ENCODE measurements at regions not wholly inside any gene's neighbourhood (a gene's known extent, or its start where the extent isn't known, plus 50 kb on each side); places are given as distances from the start of the nearest gene placed in this dataset.

DNA sequence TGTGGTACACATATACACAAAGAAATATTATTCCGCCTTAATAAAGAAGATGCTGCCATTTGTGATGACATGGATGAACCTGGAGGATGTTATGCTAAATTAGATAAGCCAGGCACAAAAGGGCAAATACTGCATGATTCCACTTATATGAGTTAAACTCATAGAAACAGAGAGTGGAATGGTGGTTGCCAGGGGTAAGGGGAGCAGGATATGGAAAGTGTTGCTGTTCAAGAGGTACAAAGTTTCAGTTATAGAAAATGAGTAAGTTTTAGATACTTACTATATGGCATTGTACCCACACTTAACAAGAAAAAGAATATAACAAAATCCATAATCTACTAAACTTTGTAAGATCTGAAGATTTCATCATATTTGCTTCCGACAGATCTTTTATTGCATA is 252.2 kb downstream of the SYK start:
- no peaks in the 10 kb centered on the region for H3K9me3 ChIP-seq
- no peaks in the 10 kb centered on the region for H3K36me3 ChIP-seq
- H3K27ac ChIP-seq, result no peak overlapping the region
- no peak overlapping the region for H3K4me3 ChIP-seq
- DNase-seq (ENCODE audit: low spot score in 2 of 2), result no peak
- TF ChIP-seq EP300 (IDR thresholded peaks at IDR 0.05), result no peak
- TF ChIP-seq, protein P1, sequence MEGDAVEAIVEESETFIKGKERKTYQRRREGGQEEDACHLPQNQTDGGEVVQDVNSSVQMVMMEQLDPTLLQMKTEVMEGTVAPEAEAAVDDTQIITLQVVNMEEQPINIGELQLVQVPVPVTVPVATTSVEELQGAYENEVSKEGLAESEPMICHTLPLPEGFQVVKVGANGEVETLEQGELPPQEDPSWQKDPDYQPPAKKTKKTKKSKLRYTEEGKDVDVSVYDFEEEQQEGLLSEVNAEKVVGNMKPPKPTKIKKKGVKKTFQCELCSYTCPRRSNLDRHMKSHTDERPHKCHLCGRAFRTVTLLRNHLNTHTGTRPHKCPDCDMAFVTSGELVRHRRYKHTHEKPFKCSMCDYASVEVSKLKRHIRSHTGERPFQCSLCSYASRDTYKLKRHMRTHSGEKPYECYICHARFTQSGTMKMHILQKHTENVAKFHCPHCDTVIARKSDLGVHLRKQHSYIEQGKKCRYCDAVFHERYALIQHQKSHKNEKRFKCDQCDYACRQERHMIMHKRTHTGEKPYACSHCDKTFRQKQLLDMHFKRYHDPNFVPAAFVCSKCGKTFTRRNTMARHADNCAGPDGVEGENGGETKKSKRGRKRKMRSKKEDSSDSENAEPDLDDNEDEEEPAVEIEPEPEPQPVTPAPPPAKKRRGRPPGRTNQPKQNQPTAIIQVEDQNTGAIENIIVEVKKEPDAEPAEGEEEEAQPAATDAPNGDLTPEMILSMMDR (IDR thresholded peaks at IDR 0.05), result no peak
- no peak for TF ChIP-seq POLR2A (IDR thresholded peaks at IDR 0.05)
- H3K27me3 ChIP-seq, result no peaks in the 10 kb centered on the region
- WGBS, 2 donors, result 95% methylated on average over 2 of the region's 2 CpGs
- H3K4me1 ChIP-seq, result peaks cover 0 to 1% (median 0%) of the 10 kb centered on the region in 4 donors

DNA sequence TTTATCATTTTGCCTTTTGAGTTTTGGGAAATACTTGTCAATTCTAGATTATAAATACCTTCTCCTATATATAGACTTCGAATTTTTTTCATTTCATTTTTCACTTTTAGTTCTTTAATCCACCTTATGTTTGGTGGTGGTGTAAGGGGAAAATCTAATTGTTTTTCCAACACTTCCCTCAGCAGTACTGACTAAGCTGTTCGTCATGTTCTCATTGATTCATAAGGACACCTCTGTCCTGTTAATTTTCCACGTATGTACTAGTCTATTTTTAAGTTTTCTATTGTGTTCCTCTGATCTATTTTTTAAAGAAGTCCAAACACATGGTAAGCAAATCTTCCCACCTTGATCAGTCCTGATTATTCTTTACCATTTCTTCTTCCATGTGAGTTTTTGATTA is 254.2 kb downstream of the SYK start:
- Histone ChIP-seq H3K27me3 (no peaks in the 10 kb centered on the region), H3K4me1 (peaks cover 0 to 22% (median 9%) of the 10 kb centered on the region in 4 donors), H3K9me3 (no peaks in the 10 kb centered on the region), H3K36me3 (no peaks in the 10 kb centered on the region), H3K4me3 (no peak overlapping the region), H3K27ac (no peak overlapping the region)
- TF ChIP-seq EP300 (IDR thresholded peaks at IDR 0.05), result no peak
- TF ChIP-seq POLR2A (IDR thresholded peaks at IDR 0.05), result no peak
- TF ChIP-seq, protein P1 (IDR thresholded peaks at IDR 0.05), result no peak
- 77 to 86% methylated on average over 3 of the region's 3 CpGs for WGBS, 2 donors
- DNase-seq (ENCODE audit: low spot score in 2 of 2), result no peak

- H3K4me3 ChIP-seq, result no peak overlapping the region
- H3K27ac ChIP-seq, result no peak overlapping the region
- no peaks in the 10 kb centered on the region for H3K27me3 ChIP-seq
- H3K9me3 ChIP-seq, result no peaks in the 10 kb centered on the region
- no peaks in the 10 kb centered on the region for H3K36me3 ChIP-seq
- no peak for DNase-seq (ENCODE audit: low spot score in 2 of 2)
- WGBS, 2 donors, result 80 to 86% methylated on average over 4 of the region's 4 CpGs
- H3K4me1 ChIP-seq, result peaks cover 0 to 28% (median 13%) of the 10 kb centered on the region in 4 donors
- TF ChIP-seq EP300 (IDR thresholded peaks at IDR 0.05) (no peak), POLR2A (IDR thresholded peaks at IDR 0.05) (no peak)
- TF ChIP-seq, protein P1 (IDR thresholded peaks at IDR 0.05), result no peak
These were observed 254.9 kb downstream of the SYK start for GRCh38 chr9:91056486-91056885.

GRCh38 chr9:91056917-91057316 is 255.3 kb downstream of the SYK start:
- no peak overlapping the region for H3K4me3 ChIP-seq
- peaks cover 0 to 32% (median 14%) of the 10 kb centered on the region in 4 donors for H3K4me1 ChIP-seq
- peak overlapping the region in 2 of 4 donors; percentile 33 to 48 for H3K27ac ChIP-seq
- H3K9me3 ChIP-seq, result no peaks in the 10 kb centered on the region
- no peaks in the 10 kb centered on the region for H3K27me3 ChIP-seq
- H3K36me3 ChIP-seq, result no peaks in the 10 kb centered on the region
- no peak for DNase-seq (ENCODE audit: low spot score in 2 of 2)
- TF ChIP-seq EP300 (IDR thresholded peaks at IDR 0.05), result no peak
- TF ChIP-seq, protein P1 (IDR thresholded peaks at IDR 0.05), result no peak
- TF ChIP-seq POLR2A (IDR thresholded peaks at IDR 0.05), result no peak

- Histone ChIP-seq H3K27ac (peak overlapping the region; percentile 26 to 88 (median 68)), H3K9me3 (no peaks in the 10 kb centered on the region), H3K4me3 (no peak overlapping the region), H3K27me3 (no peaks in the 10 kb centered on the region), H3K36me3 (no peaks in the 10 kb centered on the region), H3K4me1 (peaks cover 0 to 32% (median 14%) of the 10 kb centered on the region in 4 donors)
- no peak for DNase-seq (ENCODE audit: low spot score in 2 of 2)
- no peak for TF ChIP-seq POLR2A (IDR thresholded peaks at IDR 0.05)
- TF ChIP-seq, protein P1 (IDR thresholded peaks at IDR 0.05), result no peak
- TF ChIP-seq EP300 (IDR thresholded peaks at IDR 0.05), result peak in 1 of 2 donors; percentile 42
- WGBS, 2 donors, result 36 to 43% methylated on average over 2 of the region's 2 CpGs
These were observed 258.1 kb downstream of the SYK start for GRCh38 chr9:91059713-91060112.
